GM18498 (cell line): ENCODE measurements at regions not wholly inside any gene's neighbourhood (a gene's known extent, or its start where the extent isn't known, plus 50 kb on each side); places are given as distances from the start of the nearest gene placed in this dataset.
"Not testable (repeated sequence)": the region's sequence is repeated elsewhere in the genome, so short reads cannot be mapped to it uniquely, and the experiment has no call there.

Source experiments
- ATAC-seq: cut with Tn5 transposase; IDR thresholded peaks from one replicate; pipeline ENCODE4 v1.9.1; 2021; ENCODE audit warnings: mild to moderate bottlenecking, moderate library complexity; ENCODE audit not compliant: unreplicated experiment

DNA sequence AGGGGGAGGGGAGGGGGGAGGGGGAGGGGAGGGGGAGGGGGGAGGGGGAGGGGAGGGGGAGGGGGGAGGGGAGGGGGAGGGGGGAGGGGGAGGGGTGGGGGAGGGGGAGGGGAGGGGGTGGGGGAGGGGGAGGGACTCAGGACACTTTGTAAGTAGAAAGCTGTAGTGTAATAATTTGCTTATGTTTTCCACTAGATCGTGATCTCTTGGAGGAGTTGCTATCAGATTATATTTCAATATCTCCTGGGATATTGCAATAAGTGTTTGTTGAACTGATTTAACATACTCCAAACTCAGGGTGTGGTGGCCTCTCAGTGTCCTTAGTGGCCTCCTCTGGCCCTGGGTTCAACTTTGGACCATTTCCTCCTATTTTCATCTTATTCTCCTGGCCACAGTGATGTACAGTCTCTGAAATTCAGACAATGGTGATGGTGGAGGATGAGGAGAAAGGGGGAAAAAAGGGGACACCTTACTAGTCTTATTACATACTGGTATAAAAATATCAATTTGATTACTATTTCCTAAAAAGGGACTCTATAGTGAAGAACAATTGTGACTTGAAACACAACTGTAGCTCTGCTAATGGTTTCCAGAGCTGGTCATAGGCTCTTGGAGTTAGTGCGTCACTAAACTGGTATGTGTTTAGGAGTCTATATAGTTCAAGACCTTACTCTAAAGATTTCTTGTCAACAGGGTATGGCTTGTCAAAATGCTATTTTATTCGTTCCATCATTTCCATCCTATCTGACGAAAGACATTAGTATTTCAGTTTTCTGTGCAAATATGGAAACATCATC is 89.6 kb downstream of the DDX1 start:
- no peak for ATAC-seq

GRCh38 chr2:15682354-15682753 is 90.7 kb downstream of the DDX1 start:
- no peak for ATAC-seq

- ATAC-seq: no peak
Observed at GRCh38 chr2:15684161-15685039, 92.7 kb downstream of the DDX1 start.

DNA sequence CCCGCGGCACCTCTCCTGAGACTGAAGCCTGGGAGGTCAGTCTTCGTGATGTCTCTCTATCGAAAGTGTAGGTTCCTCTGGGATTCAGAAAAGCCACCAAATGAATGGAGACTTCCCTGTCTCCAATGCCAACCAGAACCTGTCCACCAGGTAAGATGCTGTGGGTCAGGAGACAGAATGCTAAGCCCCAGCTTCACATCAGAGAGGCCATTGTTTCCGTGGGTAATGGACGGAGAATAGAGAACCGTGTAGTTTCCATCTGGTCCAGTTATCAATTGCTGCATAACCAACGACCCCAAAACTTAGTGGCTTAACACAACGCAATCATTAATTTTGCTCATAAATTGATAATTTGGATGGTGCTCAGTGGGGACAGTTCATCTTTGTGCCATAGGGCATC is 93.5 kb downstream of the DDX1 start:
- ATAC-seq: no peak

- ATAC-seq: no peak
Observed at GRCh38 chr2:15686643-15687042, 95.0 kb downstream of the DDX1 start.

DNA sequence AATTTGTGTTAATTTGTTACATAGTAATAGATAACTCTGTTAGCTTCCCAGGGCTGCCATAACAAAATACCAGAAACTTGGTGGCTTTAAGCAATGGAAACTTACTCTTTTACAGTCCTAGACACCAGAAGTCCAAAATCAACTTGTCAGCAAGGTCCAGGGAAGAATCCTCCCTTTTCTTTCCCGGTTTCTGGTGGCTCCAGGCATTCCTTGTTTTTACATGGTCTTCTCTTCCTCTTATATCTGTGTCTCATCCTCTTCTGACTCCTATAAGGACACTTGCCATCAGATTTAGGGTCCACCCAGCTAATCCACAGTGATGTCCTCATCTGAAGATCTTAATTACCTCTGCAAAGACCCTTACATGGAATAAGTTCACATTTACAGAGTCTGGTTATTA is 95.6 kb downstream of the DDX1 start:
- ATAC-seq: no peak

DNA sequence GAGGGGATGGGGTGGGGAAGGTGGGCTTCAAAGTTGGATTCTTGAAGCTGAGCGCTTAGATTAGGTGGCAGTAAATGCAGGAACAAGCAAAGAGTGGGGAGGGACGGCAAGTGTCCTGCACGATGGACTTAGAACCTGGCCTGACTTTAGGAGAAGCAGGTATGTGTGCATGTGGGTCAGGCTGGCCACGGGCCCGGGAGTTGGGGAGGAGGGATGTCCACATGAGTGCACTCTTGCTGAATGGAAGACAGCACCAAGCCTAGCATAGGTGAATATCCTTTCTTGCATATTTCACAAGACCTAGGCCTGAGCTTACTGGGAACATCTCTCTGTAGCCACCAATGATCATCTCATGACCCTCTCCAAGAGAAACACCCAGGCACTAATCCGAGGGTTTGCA is 96.1 kb downstream of the DDX1 start:
- ATAC-seq: no peak

- no peak for ATAC-seq
Observed at GRCh38 chr2:15688924-15689568, 97.4 kb downstream of the DDX1 start.

- ATAC-seq: no peak
Observed at GRCh38 chr2:15689654-15690053, 98.0 kb downstream of the DDX1 start.

- ATAC-seq: no peak
Observed at GRCh38 chr2:15691586-15692310, 100.1 kb downstream of the DDX1 start.

- no peak for ATAC-seq
Observed at GRCh38 chr2:15692551-15693377, 101.1 kb downstream of the DDX1 start.

- no peak for ATAC-seq
Observed at GRCh38 chr2:15693382-15693781, 101.7 kb downstream of the DDX1 start.

DNA sequence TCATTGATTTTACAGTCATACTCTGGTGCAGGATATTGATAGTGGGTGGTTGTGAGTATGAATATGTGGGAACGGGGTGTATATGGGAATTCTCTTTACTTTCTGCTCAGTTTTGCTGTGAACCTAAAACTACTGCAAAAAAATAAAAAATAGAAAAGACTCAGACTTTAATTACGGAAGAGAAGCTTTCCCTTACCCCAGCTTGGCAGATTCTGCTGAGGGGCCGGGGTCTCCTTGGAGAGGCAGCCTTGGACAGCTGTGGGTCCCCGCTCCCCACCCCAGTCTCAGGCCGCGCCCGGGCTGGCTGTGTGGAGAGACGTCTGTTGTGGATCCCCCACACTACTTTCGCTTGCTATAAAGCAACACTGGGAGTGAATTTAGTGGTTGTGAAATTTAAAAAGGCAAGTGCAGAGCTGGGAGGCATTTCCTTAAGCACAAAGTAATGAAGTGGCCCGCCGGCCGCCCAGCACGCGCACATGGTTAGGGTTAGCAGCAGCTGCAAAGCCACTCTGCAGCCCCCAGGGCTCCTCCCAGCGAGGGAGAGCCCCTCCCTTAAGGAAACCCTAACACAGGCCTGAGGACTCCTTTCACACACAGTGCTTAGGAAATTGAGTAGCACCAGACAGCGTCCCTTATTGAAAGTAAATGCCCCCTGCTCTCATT is 102.4 kb downstream of the DDX1 start:
- ATAC-seq: no peak

DNA sequence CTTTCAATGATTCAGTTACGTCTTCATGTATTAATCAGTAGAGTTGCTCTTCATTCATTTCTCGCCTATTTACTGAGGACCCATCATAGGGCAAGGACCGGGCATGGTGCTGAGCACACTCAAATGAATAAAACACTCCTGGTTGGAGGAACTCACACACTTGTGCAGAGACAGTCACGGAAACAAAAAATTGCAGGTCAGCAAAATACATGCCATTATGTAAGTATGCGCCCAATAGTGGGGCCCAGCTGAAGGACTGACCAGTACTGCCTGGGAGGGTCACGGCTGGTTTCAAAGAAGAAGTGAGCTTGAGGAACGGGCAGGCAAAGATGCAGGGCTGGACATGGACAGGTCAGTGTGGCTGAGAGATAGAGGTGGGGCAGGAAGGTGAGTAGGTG is 102.9 kb downstream of the DDX1 start:
- no peak for ATAC-seq

DNA sequence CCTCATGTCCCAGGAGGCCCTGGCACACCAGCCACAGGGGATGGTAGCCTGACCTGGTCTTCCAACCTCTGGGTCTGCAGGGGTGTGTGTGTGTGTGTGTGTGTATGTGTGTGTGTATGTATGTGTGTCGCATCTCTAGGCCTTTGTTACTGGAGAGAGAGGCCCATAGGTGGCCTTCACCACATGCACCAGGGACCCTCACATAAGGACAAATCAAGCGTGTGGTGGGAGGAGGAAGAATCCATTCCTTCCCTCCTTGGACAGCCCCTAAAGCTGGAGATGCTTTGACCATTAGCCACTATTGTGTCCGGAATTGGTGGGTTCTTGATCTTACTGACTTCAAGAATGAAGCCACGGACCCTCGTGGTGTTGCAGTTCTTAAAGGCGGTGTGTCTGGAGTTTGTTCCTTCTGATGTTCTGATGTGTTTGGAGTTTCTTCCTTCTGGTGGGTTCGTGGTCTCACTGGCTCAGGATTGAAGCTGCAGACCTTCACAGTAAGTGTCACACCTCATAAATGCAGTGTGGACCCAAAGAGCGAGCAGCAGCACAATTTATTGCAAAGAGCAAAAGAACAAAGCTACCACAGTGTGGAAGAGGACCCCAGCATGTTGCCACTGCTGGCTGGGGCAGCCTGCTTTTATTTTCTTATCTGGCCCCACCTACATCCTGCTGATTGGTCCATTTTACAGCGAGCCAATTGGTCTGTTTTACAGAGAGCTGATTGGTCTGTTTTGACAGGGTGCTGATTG is 104.1 kb downstream of the DDX1 start:
- no peak for ATAC-seq

- not testable (repeated sequence) for ATAC-seq
Observed at GRCh38 chr2:15696606-15697170, 105.0 kb downstream of the DDX1 start.

DNA sequence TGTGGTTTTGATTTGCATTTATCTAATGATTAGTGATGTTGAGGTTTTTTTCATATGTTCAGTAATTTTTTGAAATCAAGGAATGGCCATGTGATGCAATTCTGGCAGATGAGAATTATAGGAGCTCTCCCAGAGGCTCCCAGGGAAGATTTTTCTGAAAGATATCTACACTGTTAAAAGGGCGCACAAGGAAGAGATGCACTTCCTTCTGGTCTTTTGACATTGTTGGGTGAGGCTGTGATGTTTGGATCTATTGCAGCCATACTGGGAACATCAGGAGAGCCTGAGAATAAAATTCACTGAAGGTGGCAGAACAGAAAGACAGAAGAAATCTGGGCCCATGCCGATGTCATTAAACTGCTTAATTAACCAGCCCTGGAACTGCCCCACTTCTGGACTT is 108.5 kb downstream of the DDX1 start:
- ATAC-seq: no peak

- no peak for ATAC-seq
Observed at GRCh38 chr2:15700599-15701340, 109.1 kb downstream of the DDX1 start.
